HG03521 (cell line): ENCODE measurements at regions not wholly inside any gene's neighbourhood (a gene's known extent, or its start where the extent isn't known, plus 50 kb on each side); places are given as distances from the start of the nearest gene placed in this dataset.
"Not testable (repeated sequence)": the region's sequence is repeated elsewhere in the genome, so short reads cannot be mapped to it uniquely, and the experiment has no call there.

Experiments
- ATAC-seq: cut with Tn5 transposase; IDR thresholded peaks from one replicate; pipeline ENCODE4 v1.9.1; 2021; ENCODE audit warnings: mild to moderate bottlenecking, moderate library complexity; ENCODE audit not compliant: unreplicated experiment

- no peak for ATAC-seq
These were observed 81.7 kb upstream of the DNAJC10 start for GRCh38 chr2:182634386-182634785.

DNA sequence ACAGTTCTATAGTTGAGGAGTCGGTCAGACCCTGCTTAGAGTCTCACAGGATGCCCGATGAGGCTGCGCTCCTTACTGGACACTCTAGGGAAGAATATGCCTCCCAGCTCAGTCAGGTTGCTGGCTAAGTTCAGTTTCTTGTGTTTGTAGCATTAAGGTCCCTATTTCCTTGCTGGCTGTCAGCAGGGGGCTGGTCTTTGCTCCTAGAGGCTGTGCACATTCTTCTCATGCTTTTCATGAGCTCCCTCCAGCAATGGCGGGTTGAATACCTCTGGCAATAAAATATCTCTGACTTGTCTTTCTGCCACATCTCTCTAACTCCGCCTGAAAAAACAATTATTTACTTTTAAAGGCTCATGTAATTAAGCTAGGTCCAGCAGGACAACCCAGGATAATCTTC is 79.4 kb upstream of the DNAJC10 start:
- no peak for ATAC-seq

DNA sequence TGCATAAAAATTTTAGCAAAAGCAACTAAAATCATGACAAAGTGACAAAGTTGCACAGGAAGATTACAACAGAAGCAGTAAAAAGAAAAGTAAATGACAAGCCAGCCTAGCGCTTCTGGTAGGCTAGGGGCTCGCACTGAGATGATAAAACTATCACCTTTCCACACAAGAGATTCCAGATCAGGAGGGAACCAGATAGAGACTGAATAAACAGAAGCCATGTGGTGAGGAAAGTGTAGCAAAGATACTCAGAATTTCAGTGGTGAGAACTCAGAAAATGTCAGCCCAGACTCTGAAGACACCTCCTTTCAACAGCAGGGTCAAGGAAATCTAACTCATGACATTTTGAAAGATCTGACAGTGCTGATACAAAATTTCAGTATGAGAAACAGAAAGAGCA is 77.4 kb upstream of the DNAJC10 start:
- ATAC-seq, result no peak

DNA sequence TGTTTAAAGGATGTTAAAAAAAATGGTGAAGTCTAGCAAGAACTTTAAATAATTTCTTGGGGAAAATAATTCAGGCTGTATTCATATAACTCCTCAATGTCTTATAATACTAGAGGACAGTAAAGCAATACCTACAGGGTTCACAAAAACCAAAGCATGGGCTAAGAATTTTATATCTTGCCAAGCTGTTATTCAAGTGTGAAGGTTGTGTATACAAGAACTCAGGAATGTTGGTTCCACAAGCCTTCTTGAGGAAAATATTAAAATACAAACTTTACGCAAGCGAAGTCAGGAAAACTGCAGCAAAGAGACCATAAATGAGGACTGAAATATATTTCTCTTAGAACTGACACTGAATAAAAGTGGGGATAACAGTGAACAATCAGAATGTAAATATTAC is 76.1 kb upstream of the DNAJC10 start:
- ATAC-seq, result no peak

- ATAC-seq, result peak; percentile 100
These were observed 73.7 kb upstream of the DNAJC10 start for GRCh38 chr2:182642328-182642727.

- no peak for ATAC-seq
These were observed 69.1 kb upstream of the DNAJC10 start for GRCh38 chr2:182646763-182647498.

GRCh38 chr2:182647499-182647787 is 68.6 kb upstream of the DNAJC10 start:
- no peak for ATAC-seq

- no peak for ATAC-seq
These were observed 66.7 kb upstream of the DNAJC10 start for GRCh38 chr2:182649316-182649715.

GRCh38 chr2:182650704-182651103 is 65.4 kb upstream of the DNAJC10 start:
- ATAC-seq, result no peak

- ATAC-seq, result no peak
These were observed 63.7 kb upstream of the DNAJC10 start for GRCh38 chr2:182652326-182652725.

DNA sequence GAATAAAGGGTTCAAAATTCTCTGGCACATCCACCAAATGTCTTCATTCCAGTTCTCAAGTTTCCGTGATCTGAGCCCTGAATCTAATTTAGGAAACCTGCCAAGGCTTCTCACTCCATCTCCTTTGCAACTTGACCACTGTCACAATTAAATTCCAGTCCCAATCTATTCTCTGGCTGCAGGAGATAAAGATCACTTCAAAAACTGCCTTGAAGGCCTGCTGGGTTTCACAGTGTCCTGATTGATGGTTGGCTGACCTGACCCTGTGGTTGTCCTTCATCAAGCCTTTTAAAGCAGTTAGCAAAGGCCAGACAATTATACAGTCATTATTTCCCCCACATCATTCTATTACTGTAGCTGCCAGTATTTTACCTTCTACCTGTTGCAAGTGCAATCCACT is 60.3 kb upstream of the DNAJC10 start:
- ATAC-seq, result no peak

DNA sequence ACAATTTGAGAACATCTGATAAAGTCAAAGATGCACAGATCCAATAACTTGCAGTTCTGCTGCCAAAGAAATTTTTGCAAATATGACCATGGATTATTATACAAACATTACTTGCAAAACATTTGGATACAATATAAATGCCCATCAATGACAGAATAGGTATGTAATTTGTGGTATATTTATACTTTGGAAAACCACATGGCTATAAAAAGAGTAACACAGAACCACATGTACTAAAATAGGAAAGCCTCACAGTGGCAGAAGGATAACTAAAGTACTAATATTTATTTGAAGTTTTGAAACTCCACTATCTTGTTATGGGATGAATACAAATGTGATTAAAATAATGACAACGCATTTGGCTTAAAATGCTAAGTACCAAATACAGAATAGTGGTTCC is 51.8 kb upstream of the DNAJC10 start:
- ATAC-seq, result no peak

- not testable (repeated sequence) for ATAC-seq
These were observed 50.6 kb upstream of the DNAJC10 start for GRCh38 chr2:182665500-182665899.
